ENCODE measurements at regions not wholly inside any gene's neighbourhood (a gene's known extent, or its start where the extent isn't known, plus 50 kb on each side); places are given as distances from the start of the nearest gene placed in this dataset.

DNA sequence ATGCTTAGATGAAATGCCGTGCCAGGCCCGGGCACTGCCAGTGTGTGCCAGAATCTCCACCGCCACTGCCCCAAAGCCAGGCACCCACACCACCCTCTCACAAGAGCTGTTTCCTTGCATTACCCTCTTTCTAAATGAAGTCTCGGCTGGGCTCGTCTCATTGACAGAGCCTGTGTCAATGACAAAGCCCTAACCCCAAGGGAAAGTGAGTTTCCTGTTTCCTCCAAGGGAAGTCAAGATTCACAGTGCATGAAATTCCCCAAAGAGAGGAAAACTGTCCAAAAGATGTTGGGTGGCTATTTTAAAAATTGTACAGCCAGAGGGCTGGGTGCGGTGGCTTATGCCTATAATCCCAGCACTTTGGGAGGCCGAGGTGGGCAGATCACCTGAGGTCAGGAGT lies 75.4 kb upstream of the AKAP12 start:
- no peaks in the 10 kb centered on the region for H3K36me3 ChIP-seq (ENCODE audit: low read depth, low read length)
- H3K27me3 ChIP-seq (ENCODE audit: low read length): no peaks in the 10 kb centered on the region
- H3K4me3 ChIP-seq (ENCODE audit: low read length): no peak overlapping the region
- TF ChIP-seq, protein P1, sequence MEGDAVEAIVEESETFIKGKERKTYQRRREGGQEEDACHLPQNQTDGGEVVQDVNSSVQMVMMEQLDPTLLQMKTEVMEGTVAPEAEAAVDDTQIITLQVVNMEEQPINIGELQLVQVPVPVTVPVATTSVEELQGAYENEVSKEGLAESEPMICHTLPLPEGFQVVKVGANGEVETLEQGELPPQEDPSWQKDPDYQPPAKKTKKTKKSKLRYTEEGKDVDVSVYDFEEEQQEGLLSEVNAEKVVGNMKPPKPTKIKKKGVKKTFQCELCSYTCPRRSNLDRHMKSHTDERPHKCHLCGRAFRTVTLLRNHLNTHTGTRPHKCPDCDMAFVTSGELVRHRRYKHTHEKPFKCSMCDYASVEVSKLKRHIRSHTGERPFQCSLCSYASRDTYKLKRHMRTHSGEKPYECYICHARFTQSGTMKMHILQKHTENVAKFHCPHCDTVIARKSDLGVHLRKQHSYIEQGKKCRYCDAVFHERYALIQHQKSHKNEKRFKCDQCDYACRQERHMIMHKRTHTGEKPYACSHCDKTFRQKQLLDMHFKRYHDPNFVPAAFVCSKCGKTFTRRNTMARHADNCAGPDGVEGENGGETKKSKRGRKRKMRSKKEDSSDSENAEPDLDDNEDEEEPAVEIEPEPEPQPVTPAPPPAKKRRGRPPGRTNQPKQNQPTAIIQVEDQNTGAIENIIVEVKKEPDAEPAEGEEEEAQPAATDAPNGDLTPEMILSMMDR (conservative IDR thresholded peaks at IDR 0.05; ENCODE audit: low read depth, low read length): no peak
- no peak for TF ChIP-seq EZH2 (IDR thresholded peaks at IDR 0.05; ENCODE audit: low read length, unreplicated experiment)
- TF ChIP-seq EZH2phosphoT487 (IDR thresholded peaks at IDR 0.05; ENCODE audit: borderline replicate concordance, low read length): no peak
- ATAC-seq: no peak
- ChIA-PET POLR2A (ENCODE audit: unreplicated experiment) (no interaction called here), CTCF (no interaction called here)
- no peak overlapping the region for H3K9ac ChIP-seq (ENCODE audit: low read length)
- H2AFZ ChIP-seq (ENCODE audit: low read length): no peak overlapping the region
- DNase-seq: no peak
- H3K4me1 ChIP-seq (ENCODE audit: insufficient read depth, low read length): no peaks in the 10 kb centered on the region
- no peaks in the 10 kb centered on the region for H3K79me2 ChIP-seq (ENCODE audit: low read length)
- intact Hi-C loops (cut with micrococcal nuclease): no loop called here
- no peak overlapping the region for H3K4me2 ChIP-seq (ENCODE audit: low read length)
- H3K9me2 ChIP-seq (replicated peaks; ENCODE audit: low read length): no peaks in the 10 kb centered on the region
- H3K9me3 ChIP-seq (ENCODE audit: low read length): no peaks in the 10 kb centered on the region
- no peaks in the 10 kb centered on the region for H3F3A ChIP-seq (ENCODE audit: low read length, unreplicated experiment)
- no peaks in the 10 kb centered on the region for H4K20me1 ChIP-seq (ENCODE audit: low read length)
- no peak overlapping the region for H3K27ac ChIP-seq (ENCODE audit: low read length)
- BruUV-seq (replicated peaks): no TSS peak

DNA sequence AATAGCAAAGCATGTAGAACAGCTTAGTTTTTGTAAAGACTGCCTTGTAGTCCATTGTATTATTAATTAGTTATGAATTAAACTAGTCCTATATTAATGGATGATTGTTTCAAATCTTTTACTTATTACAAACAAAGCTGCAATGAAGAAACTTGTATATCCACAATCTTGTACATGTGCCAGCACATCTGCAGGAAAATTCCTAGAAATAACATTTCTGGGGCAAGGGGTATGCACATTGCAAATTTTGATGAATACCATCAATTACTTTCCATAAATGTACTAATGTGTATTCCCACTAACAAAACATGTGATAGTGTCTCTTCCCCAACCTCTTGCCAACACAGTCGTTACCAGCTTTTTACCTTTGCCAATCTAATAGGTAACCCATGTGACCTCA lies 73.6 kb upstream of the AKAP12 start:
- TF ChIP-seq EZH2 (IDR thresholded peaks at IDR 0.05; ENCODE audit: low read length, unreplicated experiment) (no peak), EZH2phosphoT487 (IDR thresholded peaks at IDR 0.05; ENCODE audit: borderline replicate concordance, low read length) (no peak)
- TF ChIP-seq, protein P1 (conservative IDR thresholded peaks at IDR 0.05; ENCODE audit: low read depth, low read length): no peak
- no peaks in the 10 kb centered on the region for H3K9me2 ChIP-seq (replicated peaks; ENCODE audit: low read length)
- CTCF ChIA-PET: no interaction called here
- no TSS peak for BruUV-seq (replicated peaks)
- H3K36me3 ChIP-seq (ENCODE audit: low read depth, low read length): no peaks in the 10 kb centered on the region
- ATAC-seq (no peak), DNase-seq (no peak)
- H3K79me2 ChIP-seq (ENCODE audit: low read length): no peaks in the 10 kb centered on the region
- H3K4me1 ChIP-seq (ENCODE audit: insufficient read depth, low read length): no peaks in the 10 kb centered on the region
- H4K20me1 ChIP-seq (ENCODE audit: low read length): no peaks in the 10 kb centered on the region
- H3K4me2 ChIP-seq (ENCODE audit: low read length): no peak overlapping the region
- H3K27ac ChIP-seq (ENCODE audit: low read length): no peak overlapping the region
- H3K27me3 ChIP-seq (ENCODE audit: low read length): no peaks in the 10 kb centered on the region
- no peak overlapping the region for H2AFZ ChIP-seq (ENCODE audit: low read length)
- no peaks in the 10 kb centered on the region for H3F3A ChIP-seq (ENCODE audit: low read length, unreplicated experiment)
- H3K4me3 ChIP-seq (ENCODE audit: low read length): no peak overlapping the region
- H3K9me3 ChIP-seq (ENCODE audit: low read length): no peaks in the 10 kb centered on the region
- intact Hi-C loops (cut with micrococcal nuclease): no loop called here
- POLR2A ChIA-PET (ENCODE audit: unreplicated experiment): no interaction called here
- H3K9ac ChIP-seq (ENCODE audit: low read length): no peak overlapping the region

DNA sequence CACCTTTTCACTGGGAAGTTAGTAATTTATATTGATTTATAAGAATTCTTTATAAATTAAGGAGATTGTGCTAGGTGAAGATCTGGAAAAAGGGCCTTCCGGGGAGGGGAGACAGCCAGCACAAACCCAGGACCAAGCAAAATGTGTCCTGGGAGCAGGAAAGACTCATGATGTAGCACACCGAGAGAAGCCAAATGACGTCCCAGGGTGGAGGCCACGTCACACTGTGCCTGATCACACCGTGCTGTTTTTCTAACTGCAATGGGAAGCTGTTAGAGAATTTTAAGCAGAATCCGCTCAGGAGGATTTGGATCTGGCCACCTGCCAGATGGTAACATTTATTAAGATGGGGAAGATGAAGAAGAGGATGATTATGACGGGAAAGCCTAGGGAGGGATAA lies 72.7 kb upstream of the AKAP12 start:
- H4K20me1 ChIP-seq (ENCODE audit: low read length): no peaks in the 10 kb centered on the region
- no peak for ATAC-seq
- no peak overlapping the region for H3K4me3 ChIP-seq (ENCODE audit: low read length)
- POLR2A ChIA-PET (ENCODE audit: unreplicated experiment): no interaction called here
- DNase-seq: no peak
- H3K9ac ChIP-seq (ENCODE audit: low read length): no peak overlapping the region
- no TSS peak for BruUV-seq (replicated peaks)
- H3K4me1 ChIP-seq (ENCODE audit: insufficient read depth, low read length): no peaks in the 10 kb centered on the region
- no peak overlapping the region for H3K4me2 ChIP-seq (ENCODE audit: low read length)
- CTCF ChIA-PET: no interaction called here
- intact Hi-C loops (cut with micrococcal nuclease): no loop called here
- H2AFZ ChIP-seq (ENCODE audit: low read length): no peak overlapping the region
- no peaks in the 10 kb centered on the region for H3F3A ChIP-seq (ENCODE audit: low read length, unreplicated experiment)
- TF ChIP-seq, protein P1 (conservative IDR thresholded peaks at IDR 0.05; ENCODE audit: low read depth, low read length): no peak
- TF ChIP-seq EZH2phosphoT487 (IDR thresholded peaks at IDR 0.05; ENCODE audit: borderline replicate concordance, low read length): no peak
- no peak for TF ChIP-seq EZH2 (IDR thresholded peaks at IDR 0.05; ENCODE audit: low read length, unreplicated experiment)
- H3K27ac ChIP-seq (ENCODE audit: low read length): no peak overlapping the region
- no peaks in the 10 kb centered on the region for H3K36me3 ChIP-seq (ENCODE audit: low read depth, low read length)
- no peaks in the 10 kb centered on the region for H3K79me2 ChIP-seq (ENCODE audit: low read length)
- H3K27me3 ChIP-seq (ENCODE audit: low read length): no peaks in the 10 kb centered on the region
- no peaks in the 10 kb centered on the region for H3K9me2 ChIP-seq (replicated peaks; ENCODE audit: low read length)
- H3K9me3 ChIP-seq (ENCODE audit: low read length): no peaks in the 10 kb centered on the region
